Vagina (tissue), 2 donors: ENCODE measurements at regions not wholly inside any gene's neighbourhood (a gene's known extent, or its start where the extent isn't known, plus 50 kb on each side); places are given as distances from the start of the nearest gene placed in this dataset.
A peak's percentile ranks its signal among the peaks of the same experiment; 100 is the strongest.
"Not testable (repeated sequence)": the region's sequence is repeated elsewhere in the genome, so short reads cannot be mapped to it uniquely, and the experiment has no call there.

ENCODE experiments used
- DNase-seq, 2 donors: peaks; one replicate each; pipeline ENCODE4 v3.0.0-alpha.2; 2017; ENCODE audit errors: extremely low spot score in 2 of 2
- H3K27ac ChIP-seq: fragments of 200-600 bp; sonication (generic); one replicate; pipeline ENCODE4 v1.5.1; 2019
- H3K27me3 ChIP-seq: fragments of 200-600 bp; sonication (generic); one replicate; pipeline ENCODE4 v1.5.1; 2019
- H3K36me3 ChIP-seq, 2 donors: fragments of 200-600 bp; sonication (generic); one replicate each; pipeline ENCODE4 v1.5.1; 2017 to 2019
- H3K4me1 ChIP-seq: fragments of 200-600 bp; sonication (generic); one replicate; pipeline ENCODE4 v1.5.1; 2019
- H3K4me3 ChIP-seq, 2 donors: fragments of 200-600 bp; sonication (generic); 1 replicate in 1 of 2; 2 replicates in 1 of 2; pipeline ENCODE4 v1.5.1; 2016 to 2019
- H3K9me3 ChIP-seq: fragments of 200-600 bp; sonication (generic); one replicate; pipeline ENCODE4 v1.5.1; 2019
- POLR2A ChIP-seq, 2 donors: fragments of 450-650 bp; IDR thresholded peaks; one replicate each; pipeline ENCODE4 v1.6.1; 2017; ENCODE audit warnings: antibody characterized with exemption in 2 of 2, mild to moderate bottlenecking in 2 of 2, moderate library complexity in 2 of 2
- POLR2AphosphoS5 ChIP-seq, 2 donors: sonication (generic); formaldehyde crosslinking; IDR thresholded peaks; one replicate each; pipeline ENCODE4 v1.9.0; 2017; ENCODE audit warnings: antibody characterized with exemption in 2 of 2, mild to moderate bottlenecking in 2 of 2, low read depth in 1 of 2; ENCODE audit not compliant: insufficient read depth in 1 of 2
- intact Hi-C: fragments of 100-400 bp; cut with DNase I; formaldehyde crosslinking; loops from one replicate; pipeline ENCODE4 v1.15.1; 2023
- TF ChIP-seq, protein P1 (sequence below), 3 experiments: fragments of 450-650 bp in 2 of 3; fragments of 200-600 bp in 1 of 3; sonication (generic) in 1 of 3; IDR thresholded peaks; one replicate each; pipeline ENCODE4 v1.5.1; 2017 to 2019; ENCODE audit warnings: antibody characterized with exemption in 3 of 3, mild to moderate bottlenecking in 2 of 3, moderate library complexity in 2 of 3

DNA sequence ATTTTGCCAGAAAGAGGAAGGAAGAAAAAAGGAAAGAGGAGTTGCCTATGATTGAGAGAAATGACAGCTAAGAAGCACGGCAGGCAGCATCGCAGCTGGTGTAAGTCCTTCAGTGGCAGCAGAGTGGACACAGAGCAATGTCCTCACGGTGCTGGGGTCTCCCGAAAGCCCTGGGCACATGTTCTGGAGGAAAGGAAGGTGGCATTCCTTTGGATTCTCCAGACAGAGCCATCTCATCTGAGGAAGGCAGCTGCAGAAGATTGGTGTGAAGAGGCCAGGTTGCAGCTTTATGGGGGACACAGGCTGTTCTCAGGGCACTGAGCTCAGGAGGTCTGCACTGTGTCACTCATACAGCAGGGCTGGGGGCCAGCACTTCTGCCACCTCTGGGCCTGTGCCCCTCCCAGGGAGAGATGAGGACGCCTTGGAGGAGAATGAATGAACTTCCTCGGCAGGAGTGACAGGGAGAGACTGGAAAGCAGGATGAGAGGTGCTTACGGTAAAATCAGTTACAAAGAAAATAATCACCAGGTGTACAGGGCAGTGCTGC, 252.0 kb upstream of the MYT1L start:
- H3K27me3 ChIP-seq, result no peaks in the 10 kb centered on the region
- H3K4me3 ChIP-seq, result no peak overlapping the region
- H3K4me1 ChIP-seq, result no peaks in the 10 kb centered on the region
- TF ChIP-seq, protein P1, sequence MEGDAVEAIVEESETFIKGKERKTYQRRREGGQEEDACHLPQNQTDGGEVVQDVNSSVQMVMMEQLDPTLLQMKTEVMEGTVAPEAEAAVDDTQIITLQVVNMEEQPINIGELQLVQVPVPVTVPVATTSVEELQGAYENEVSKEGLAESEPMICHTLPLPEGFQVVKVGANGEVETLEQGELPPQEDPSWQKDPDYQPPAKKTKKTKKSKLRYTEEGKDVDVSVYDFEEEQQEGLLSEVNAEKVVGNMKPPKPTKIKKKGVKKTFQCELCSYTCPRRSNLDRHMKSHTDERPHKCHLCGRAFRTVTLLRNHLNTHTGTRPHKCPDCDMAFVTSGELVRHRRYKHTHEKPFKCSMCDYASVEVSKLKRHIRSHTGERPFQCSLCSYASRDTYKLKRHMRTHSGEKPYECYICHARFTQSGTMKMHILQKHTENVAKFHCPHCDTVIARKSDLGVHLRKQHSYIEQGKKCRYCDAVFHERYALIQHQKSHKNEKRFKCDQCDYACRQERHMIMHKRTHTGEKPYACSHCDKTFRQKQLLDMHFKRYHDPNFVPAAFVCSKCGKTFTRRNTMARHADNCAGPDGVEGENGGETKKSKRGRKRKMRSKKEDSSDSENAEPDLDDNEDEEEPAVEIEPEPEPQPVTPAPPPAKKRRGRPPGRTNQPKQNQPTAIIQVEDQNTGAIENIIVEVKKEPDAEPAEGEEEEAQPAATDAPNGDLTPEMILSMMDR (IDR thresholded peaks at IDR 0.05), result no peak
- TF ChIP-seq POLR2AphosphoS5 (IDR thresholded peaks at IDR 0.05; ENCODE audit: insufficient read depth in 1 of 2, low read depth in 1 of 2), result no peak
- no peak for TF ChIP-seq POLR2A (IDR thresholded peaks at IDR 0.05)
- H3K36me3 ChIP-seq, result no peaks in the 10 kb centered on the region
- no peaks in the 10 kb centered on the region for H3K9me3 ChIP-seq
- DNase-seq, result peak; percentile 44 to 52
- intact Hi-C loops, result no loop called here
- H3K27ac ChIP-seq, result no peak overlapping the region

DNA sequence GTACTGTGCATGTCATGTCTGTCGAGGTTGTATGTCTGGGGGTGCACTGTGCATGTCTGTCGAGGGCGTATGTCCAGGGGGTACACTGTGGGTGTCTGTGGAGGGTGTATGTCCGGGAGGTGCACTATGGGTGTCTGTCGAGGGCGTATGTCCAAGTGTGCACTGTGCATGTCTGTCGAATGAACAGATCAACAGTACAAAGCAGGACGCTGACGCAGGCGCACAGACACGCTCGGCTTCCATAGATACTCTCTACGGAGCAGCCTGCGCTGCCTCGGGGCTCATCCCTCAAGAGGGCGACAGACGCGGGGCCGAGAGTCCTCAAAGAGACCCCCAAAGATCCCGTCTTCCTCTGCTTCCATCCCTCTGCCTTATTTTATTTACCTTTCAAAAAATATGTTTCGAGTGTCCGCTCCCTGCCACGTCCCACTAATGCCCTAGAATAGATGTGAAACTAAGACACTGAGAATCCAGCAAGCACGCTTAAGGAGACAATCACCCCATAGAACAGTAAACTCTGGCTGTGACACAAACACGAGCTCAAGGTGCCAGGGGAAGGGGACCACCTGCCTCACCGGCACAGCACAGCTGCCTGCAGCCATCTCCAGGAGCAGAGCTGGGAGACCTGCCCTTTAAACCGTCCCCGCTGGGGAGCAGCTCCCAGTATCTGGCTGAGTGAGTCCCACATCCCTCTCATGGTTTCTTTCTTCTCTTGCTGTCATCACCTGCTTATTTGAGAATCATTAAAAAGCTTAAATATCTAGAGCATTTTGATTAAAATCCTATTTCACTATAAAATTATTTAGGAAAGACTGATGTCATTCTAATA, 250.5 kb upstream of the MYT1L start:
- Histone ChIP-seq H3K27me3 (no peaks in the 10 kb centered on the region), H3K36me3 (no peaks in the 10 kb centered on the region), H3K4me1 (no peaks in the 10 kb centered on the region), H3K9me3 (no peaks in the 10 kb centered on the region), H3K27ac (no peak overlapping the region), H3K4me3 (no peak overlapping the region)
- intact Hi-C loops, result no loop called here
- DNase-seq, result peak; percentile 74 to 79
- TF ChIP-seq POLR2A (IDR thresholded peaks at IDR 0.05) (no peak), POLR2AphosphoS5 (IDR thresholded peaks at IDR 0.05; ENCODE audit: insufficient read depth in 1 of 2, low read depth in 1 of 2) (no peak)
- TF ChIP-seq, protein P1 (IDR thresholded peaks at IDR 0.05), result no peak

DNA sequence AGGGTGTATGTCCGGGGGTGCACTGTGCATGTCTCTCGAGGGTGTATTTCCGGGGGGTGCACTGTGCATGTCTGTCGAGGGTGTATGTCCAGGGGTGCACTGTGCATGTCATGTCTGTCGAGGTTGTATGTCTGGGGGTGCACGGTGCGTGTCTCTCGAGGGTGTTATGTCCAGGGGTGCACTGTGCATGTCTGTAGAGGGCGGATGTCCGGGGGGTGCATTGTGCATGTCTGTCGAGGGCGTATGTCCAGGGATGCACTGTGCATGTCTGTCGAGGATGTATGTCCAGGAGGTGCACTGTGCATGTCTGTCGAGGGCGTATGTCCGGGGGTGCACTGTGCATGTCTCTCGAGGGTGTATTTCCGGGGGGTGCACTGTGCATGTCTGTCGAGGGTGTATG, 249.8 kb upstream of the MYT1L start:
- intact Hi-C loops, H3K27ac ChIP-seq, H3K36me3 ChIP-seq, H3K9me3 ChIP-seq, H3K4me1 ChIP-seq, H3K27me3 ChIP-seq, H3K4me3 ChIP-seq: not testable (repeated sequence)
- peak in 1 of 2 donors; percentile 49 for DNase-seq

DNA sequence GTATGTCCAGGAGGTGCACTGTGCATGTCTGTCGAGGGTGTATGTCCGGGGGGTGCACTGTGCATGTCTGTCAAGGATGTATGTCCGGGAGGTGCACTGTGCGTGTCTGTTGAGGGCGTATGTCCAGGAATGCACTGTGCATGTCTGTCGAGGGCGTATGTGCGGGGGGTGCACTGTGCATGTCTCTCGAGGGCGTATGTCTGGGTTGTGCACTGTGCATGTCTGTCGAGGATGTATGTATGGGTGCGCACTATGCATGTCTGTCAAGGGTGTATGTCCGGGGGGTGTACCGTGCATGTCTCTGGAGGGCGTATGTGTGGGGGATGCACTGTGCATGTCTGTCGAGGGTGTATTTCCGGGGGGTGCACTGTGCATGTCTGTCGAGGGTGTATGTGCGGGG, 249.3 kb upstream of the MYT1L start:
- intact Hi-C loops, result no loop called here

DNA sequence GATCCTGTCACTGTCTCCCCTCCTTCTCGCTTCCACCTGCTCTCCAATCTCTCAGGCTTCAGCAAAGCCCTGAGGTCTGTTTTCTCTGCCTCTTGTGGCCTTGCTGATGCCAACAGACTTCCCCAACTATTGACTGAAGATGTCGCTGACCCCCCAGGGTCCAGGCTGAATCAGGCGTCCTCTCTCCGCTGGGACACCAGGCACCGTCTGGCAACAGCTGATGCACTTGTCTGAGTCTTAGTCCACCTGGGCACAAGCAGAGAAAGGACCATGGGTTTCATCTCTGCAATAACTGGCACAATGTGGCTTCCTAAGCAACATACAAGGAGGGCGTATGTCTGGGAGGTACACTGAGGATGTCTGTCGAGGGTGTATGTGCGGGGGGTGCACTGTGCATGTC, 248.7 kb upstream of the MYT1L start:
- H3K27me3 ChIP-seq, result no peaks in the 10 kb centered on the region
- TF ChIP-seq, protein P1 (IDR thresholded peaks at IDR 0.05), result no peak
- no peak for TF ChIP-seq POLR2AphosphoS5 (IDR thresholded peaks at IDR 0.05; ENCODE audit: insufficient read depth in 1 of 2, low read depth in 1 of 2)
- no peak for TF ChIP-seq POLR2A (IDR thresholded peaks at IDR 0.05)
- H3K9me3 ChIP-seq, result no peaks in the 10 kb centered on the region
- H3K4me3 ChIP-seq, result no peak overlapping the region
- H3K4me1 ChIP-seq, result no peaks in the 10 kb centered on the region
- DNase-seq, result peak; percentile 44 to 46
- H3K36me3 ChIP-seq, result no peaks in the 10 kb centered on the region
- H3K27ac ChIP-seq, result no peak overlapping the region
- intact Hi-C loops, result no loop called here

More for the DNA sequence above, 249.3 kb upstream of the MYT1L start:
- H3K4me1 ChIP-seq, result no peaks in the 10 kb centered on the region
- H3K9me3 ChIP-seq, result no peaks in the 10 kb centered on the region
- no peak overlapping the region for H3K4me3 ChIP-seq
- no peaks in the 10 kb centered on the region for H3K27me3 ChIP-seq
- TF ChIP-seq POLR2AphosphoS5 (IDR thresholded peaks at IDR 0.05; ENCODE audit: insufficient read depth in 1 of 2, low read depth in 1 of 2), result no peak
- H3K36me3 ChIP-seq, result no peaks in the 10 kb centered on the region
- no peak overlapping the region for H3K27ac ChIP-seq
- DNase-seq, result peak; percentile 32 to 93

DNA sequence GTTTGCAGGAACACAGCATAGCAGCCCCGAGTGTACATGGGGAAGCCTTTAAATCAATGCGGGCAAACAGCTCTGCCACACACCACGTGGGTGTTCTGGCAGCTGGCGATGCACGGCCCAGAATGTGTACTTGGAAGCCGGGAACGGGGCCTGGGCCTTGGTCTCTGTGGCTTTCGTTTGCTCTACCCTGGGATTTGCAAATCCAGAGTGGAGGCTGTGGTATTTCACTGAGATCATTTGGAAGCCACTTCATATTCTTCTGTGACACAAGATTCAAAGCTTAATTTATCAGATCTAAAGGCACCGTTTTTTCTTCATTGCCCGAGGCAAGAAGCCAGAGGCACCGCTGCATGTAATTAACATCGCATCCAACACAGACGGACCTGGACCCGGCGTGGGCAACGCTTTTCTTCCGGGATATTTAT, 246.3 kb upstream of the MYT1L start:
- Histone ChIP-seq H3K4me3 (no peak overlapping the region), H3K4me1 (no peaks in the 10 kb centered on the region), H3K9me3 (no peaks in the 10 kb centered on the region), H3K36me3 (no peaks in the 10 kb centered on the region), H3K27ac (no peak overlapping the region), H3K27me3 (no peaks in the 10 kb centered on the region)
- DNase-seq, result peak; percentile 40 to 47
- intact Hi-C loops, result no loop called here
- no peak for TF ChIP-seq POLR2AphosphoS5 (IDR thresholded peaks at IDR 0.05; ENCODE audit: insufficient read depth in 1 of 2, low read depth in 1 of 2)
- TF ChIP-seq POLR2A (IDR thresholded peaks at IDR 0.05), result no peak
- TF ChIP-seq, protein P1 (IDR thresholded peaks at IDR 0.05), result no peak
